ENCODE measurements at regions not wholly inside any gene's neighbourhood (a gene's known extent, or its start where the extent isn't known, plus 50 kb on each side); places are given as distances from the start of the nearest gene placed in this dataset.
A peak's percentile ranks its signal among the peaks of the same experiment; 100 is the strongest.

- H3K27me3 ChIP-seq (ENCODE audit: insufficient read depth, low read depth, severe bottlenecking), result no peaks in the 10 kb centered on the region
- DNase-seq, result no peak
- H3K4me3 ChIP-seq (ENCODE audit: low read depth, low read length), result no peak overlapping the region
- TF ChIP-seq CTCF (IDR thresholded peaks at IDR 0.05; ENCODE audit: low read depth, low read length), result no peak
- H3K9me3 ChIP-seq (ENCODE audit: severe bottlenecking), result no peaks in the 10 kb centered on the region
- H3K36me3 ChIP-seq, result no peaks in the 10 kb centered on the region
- no peak overlapping the region for H3K27ac ChIP-seq
Observed at GRCh38 chr17:34442387-34443111, 79.5 kb upstream of the CCL1 start.

GRCh38 chr17:34437188-34437587 lies 74.2 kb upstream of the CCL1 start:
- TF ChIP-seq CTCF (IDR thresholded peaks at IDR 0.05; ENCODE audit: low read depth, low read length), result no peak
- no peaks in the 10 kb centered on the region for H3K9me3 ChIP-seq (ENCODE audit: severe bottlenecking)
- no peaks in the 10 kb centered on the region for H3K27me3 ChIP-seq (ENCODE audit: insufficient read depth, low read depth, severe bottlenecking)
- H3K4me3 ChIP-seq (ENCODE audit: low read depth, low read length), result no peak overlapping the region; the same call in 1 of the 2 replicates
- H3K36me3 ChIP-seq, result no peaks in the 10 kb centered on the region
- DNase-seq, result peak; percentile 35
- no peak overlapping the region for H3K27ac ChIP-seq

GRCh38 chr17:34436607-34437006 lies 73.6 kb upstream of the CCL1 start:
- H3K4me3 ChIP-seq (ENCODE audit: low read depth, low read length), result no peak overlapping the region
- DNase-seq, result no peak
- no peaks in the 10 kb centered on the region for H3K36me3 ChIP-seq
- no peaks in the 10 kb centered on the region for H3K9me3 ChIP-seq (ENCODE audit: severe bottlenecking)
- no peak overlapping the region for H3K27ac ChIP-seq
- H3K27me3 ChIP-seq (ENCODE audit: insufficient read depth, low read depth, severe bottlenecking), result no peaks in the 10 kb centered on the region
- TF ChIP-seq CTCF (IDR thresholded peaks at IDR 0.05; ENCODE audit: low read depth, low read length), result peak; percentile 44; the same call in 1 of the 2 replicates

GRCh38 chr17:34435182-34435928 lies 72.3 kb upstream of the CCL1 start:
- H3K36me3 ChIP-seq, result no peaks in the 10 kb centered on the region
- H3K27me3 ChIP-seq (ENCODE audit: insufficient read depth, low read depth, severe bottlenecking), result no peaks in the 10 kb centered on the region
- no peak for DNase-seq
- no peak overlapping the region for H3K4me3 ChIP-seq (ENCODE audit: low read depth, low read length)
- H3K27ac ChIP-seq, result no peak overlapping the region
- no peaks in the 10 kb centered on the region for H3K9me3 ChIP-seq (ENCODE audit: severe bottlenecking)
- TF ChIP-seq CTCF (IDR thresholded peaks at IDR 0.05; ENCODE audit: low read depth, low read length), result no peak

- DNase-seq, result no peak
Observed at GRCh38 chr17:34434052-34434451, 71.0 kb upstream of the CCL1 start.

More at GRCh38 chr17:34434052-34434451, 71.0 kb upstream of the CCL1 start:
- H3K27me3 ChIP-seq (ENCODE audit: insufficient read depth, low read depth, severe bottlenecking), result no peaks in the 10 kb centered on the region
- no peak overlapping the region for H3K4me3 ChIP-seq (ENCODE audit: low read depth, low read length)
- no peak overlapping the region for H3K27ac ChIP-seq
- H3K36me3 ChIP-seq, result no peaks in the 10 kb centered on the region
- no peak for TF ChIP-seq CTCF (IDR thresholded peaks at IDR 0.05; ENCODE audit: low read depth, low read length)
- no peaks in the 10 kb centered on the region for H3K9me3 ChIP-seq (ENCODE audit: severe bottlenecking)

Data from WERI-Rb-1 (cell line).